ENCODE measurements at regions not wholly inside any gene's neighbourhood (a gene's known extent, or its start where the extent isn't known, plus 50 kb on each side); places are given as distances from the start of the nearest gene placed in this dataset.

GRCh38 chr15:37582852-37583251 is 351.6 kb upstream of the TMCO5A start:
- TF ChIP-seq EZH2 (IDR thresholded peaks at IDR 0.05; ENCODE audit: borderline replicate concordance, low read length): no peak
- TF ChIP-seq, protein P1, sequence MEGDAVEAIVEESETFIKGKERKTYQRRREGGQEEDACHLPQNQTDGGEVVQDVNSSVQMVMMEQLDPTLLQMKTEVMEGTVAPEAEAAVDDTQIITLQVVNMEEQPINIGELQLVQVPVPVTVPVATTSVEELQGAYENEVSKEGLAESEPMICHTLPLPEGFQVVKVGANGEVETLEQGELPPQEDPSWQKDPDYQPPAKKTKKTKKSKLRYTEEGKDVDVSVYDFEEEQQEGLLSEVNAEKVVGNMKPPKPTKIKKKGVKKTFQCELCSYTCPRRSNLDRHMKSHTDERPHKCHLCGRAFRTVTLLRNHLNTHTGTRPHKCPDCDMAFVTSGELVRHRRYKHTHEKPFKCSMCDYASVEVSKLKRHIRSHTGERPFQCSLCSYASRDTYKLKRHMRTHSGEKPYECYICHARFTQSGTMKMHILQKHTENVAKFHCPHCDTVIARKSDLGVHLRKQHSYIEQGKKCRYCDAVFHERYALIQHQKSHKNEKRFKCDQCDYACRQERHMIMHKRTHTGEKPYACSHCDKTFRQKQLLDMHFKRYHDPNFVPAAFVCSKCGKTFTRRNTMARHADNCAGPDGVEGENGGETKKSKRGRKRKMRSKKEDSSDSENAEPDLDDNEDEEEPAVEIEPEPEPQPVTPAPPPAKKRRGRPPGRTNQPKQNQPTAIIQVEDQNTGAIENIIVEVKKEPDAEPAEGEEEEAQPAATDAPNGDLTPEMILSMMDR (conservative IDR thresholded peaks at IDR 0.05 in 1 of 2, IDR thresholded peaks at IDR 0.05 in 1 of 2; ENCODE audit: extremely low read depth in 1 of 2, insufficient read depth in 1 of 2, low read depth in 1 of 2, low read length in 2 of 2): no peak

All from mammary epithelial cell (primary cell).